Jurkat, Clone E6-1 (cell line): ENCODE measurements at regions not wholly inside any gene's neighbourhood (a gene's known extent, or its start where the extent isn't known, plus 50 kb on each side); places are given as distances from the start of the nearest gene placed in this dataset.
"Not testable (repeated sequence)": the region's sequence is repeated elsewhere in the genome, so short reads cannot be mapped to it uniquely, and the experiment has no call there.

Experiments
- DNase-seq: peaks from one replicate; pipeline ENCODE4 v3.0.0-alpha.2; 2011; ENCODE audit warnings: low read depth, low spot score
- H3K4me3 ChIP-seq: 2 replicates; pipeline ENCODE4 v1.5.1; 2011; ENCODE audit warnings: mild to moderate bottlenecking, low read length, control low read depth, moderate library complexity

- peak; percentile 95 for DNase-seq
- H3K4me3 ChIP-seq = peak overlapping the region; percentile 13
These were observed 376.3 kb upstream of the RGS6 start for GRCh38 chr14:71555654-71556559.

DNA sequence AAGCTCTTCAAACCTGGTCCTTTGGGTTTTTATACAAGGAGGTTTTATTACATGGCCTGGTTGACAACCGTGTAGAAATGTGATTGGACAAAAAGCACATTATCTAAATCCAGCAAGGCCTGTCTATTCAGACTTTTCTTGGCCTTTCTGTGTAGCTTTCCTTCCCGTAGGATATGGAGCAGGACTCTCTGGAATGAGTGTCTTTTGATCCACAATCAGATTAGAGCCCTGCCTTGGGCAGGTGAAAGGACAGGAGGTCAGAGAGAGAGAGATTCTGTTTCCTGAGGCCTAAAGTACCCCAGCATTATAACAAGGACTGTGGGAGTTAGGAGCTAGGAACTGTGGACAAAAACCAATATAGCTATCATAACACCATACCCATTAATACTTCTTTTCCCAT lies 375.5 kb upstream of the RGS6 start:
- DNase-seq = no peak
- H3K4me3 ChIP-seq = no peak overlapping the region

GRCh38 chr14:71557351-71557750 lies 374.9 kb upstream of the RGS6 start:
- DNase-seq = no peak
- no peak overlapping the region for H3K4me3 ChIP-seq

GRCh38 chr14:71558943-71559342 lies 373.3 kb upstream of the RGS6 start:
- not testable (repeated sequence) for DNase-seq, H3K4me3 ChIP-seq

DNA sequence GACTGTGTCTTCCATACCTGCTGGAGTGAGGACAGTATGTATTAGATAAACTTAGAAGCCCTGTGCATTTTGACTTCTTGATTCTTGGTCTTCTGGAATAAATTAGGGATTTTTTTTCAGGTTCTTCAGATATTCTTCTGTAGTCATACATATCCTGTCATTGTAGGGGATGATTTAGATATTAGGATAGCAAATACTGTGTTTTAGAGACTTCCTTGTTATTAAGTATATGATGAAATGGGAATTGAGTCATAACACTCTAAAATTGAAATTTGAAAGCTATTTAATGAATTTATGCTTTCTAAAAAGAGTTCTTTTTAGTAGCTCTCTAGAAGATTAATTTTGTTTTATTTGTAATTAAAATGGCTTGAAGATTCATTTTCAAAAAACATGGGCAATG lies 371.5 kb upstream of the RGS6 start:
- H3K4me3 ChIP-seq = no peak overlapping the region
- no peak for DNase-seq

GRCh38 chr14:71563492-71564153 lies 368.6 kb upstream of the RGS6 start:
- no peak for DNase-seq
- no peak overlapping the region for H3K4me3 ChIP-seq

DNA sequence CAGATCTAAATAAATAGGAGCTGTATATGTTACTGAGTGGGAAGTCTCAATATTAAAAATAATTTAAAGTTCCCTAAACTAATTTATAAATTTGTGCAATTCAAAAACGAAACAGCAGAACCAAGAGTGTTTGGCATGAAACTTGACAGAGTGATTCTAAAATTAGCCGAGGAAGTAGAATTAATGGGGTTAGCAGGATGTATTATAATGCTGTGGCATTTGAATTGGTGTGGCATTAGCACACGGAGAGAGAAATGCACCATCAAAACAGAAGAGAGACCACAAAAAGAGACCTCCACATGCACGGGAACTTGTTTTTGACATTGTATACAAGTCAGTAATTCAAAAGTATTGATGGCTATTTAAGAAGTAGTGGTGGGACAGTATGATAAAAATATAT lies 366.0 kb upstream of the RGS6 start:
- no peak overlapping the region for H3K4me3 ChIP-seq
- no peak for DNase-seq

- H3K4me3 ChIP-seq, DNase-seq: not testable (repeated sequence)
These were observed 364.6 kb upstream of the RGS6 start for GRCh38 chr14:71567499-71568133.

- no peak for DNase-seq
- H3K4me3 ChIP-seq = no peak overlapping the region
These were observed 357.3 kb upstream of the RGS6 start for GRCh38 chr14:71574976-71575375.

DNA sequence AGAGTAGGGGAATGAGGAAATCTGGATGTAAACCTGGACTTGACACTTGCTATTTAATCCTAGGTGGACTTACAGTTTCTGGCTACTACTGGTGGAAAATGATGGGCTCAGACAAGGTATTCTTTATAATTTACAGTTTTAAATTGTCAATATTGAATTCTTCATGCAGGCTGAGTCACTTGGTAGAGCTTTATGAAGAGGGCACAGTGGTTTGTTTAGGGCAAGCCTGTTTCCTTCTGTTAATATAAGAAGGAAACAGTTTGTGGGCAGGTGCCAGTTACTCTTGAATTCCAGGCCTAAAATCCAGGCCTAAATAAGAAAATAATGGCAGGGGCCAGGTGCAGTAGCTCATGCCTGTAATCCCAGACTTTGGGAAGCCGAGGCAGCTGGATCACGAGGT lies 355.8 kb upstream of the RGS6 start:
- no peak for DNase-seq
- H3K4me3 ChIP-seq = no peak overlapping the region

DNA sequence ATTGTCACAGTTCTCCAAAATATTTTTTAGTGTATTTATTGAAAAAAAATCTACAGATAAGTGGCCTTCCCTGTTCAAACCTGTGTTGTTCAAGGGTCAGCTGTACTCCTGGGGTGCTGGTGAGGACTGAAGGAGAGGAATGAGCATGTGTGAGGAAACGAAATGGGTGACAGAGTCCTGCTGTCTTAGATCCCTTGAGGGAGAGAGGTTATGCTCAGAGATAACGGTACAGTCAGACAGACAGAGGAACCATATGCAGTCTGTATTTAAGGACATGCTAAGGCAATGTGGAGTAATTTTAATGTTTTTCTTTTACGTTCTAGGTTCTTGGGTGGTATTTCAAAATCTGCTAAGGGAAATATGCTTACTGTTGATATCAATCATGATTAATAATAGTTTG lies 352.9 kb upstream of the RGS6 start:
- no peak overlapping the region for H3K4me3 ChIP-seq
- no peak for DNase-seq

DNA sequence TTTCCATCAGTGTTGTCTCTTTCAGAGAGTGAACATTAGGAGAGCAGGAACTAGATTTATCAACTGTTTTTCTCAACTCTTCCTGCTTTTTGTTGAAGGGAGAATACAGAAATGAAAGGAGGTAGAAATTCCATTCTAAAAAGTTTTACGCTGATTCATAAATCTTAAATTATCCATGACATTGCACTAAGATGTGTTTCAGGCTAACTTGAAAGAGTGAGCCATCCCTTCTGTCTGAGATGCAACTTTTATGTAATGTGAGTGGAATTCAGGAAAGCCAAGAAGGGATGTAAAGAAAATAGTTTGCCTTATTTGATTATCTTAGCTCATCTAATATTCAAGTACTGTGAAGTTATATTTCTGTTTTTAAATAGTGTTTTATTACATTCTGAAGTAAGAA lies 349.5 kb upstream of the RGS6 start:
- no peak overlapping the region for H3K4me3 ChIP-seq
- no peak for DNase-seq

DNA sequence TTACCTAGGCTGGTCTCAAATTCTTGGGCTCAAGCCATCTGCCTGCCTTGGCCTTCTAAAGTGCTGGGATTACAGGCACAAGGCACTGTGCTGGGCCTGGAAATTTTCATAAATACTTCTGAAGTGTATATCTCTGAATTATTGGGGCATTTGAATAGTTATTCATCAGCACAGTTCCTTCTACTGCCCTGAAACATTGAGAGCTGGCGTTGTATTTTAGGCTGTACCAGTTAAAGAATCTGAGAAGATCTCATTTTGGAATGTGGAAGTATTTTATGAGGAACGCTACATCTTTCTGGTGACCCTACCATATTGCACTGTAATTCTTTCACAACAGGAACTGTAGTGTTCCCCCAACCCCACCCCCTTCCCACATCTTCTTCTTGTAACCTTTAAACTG lies 349.0 kb upstream of the RGS6 start:
- no peak overlapping the region for H3K4me3 ChIP-seq
- no peak for DNase-seq

- no peak for DNase-seq
- no peak overlapping the region for H3K4me3 ChIP-seq
These were observed 348.5 kb upstream of the RGS6 start for GRCh38 chr14:71583705-71584104.

DNA sequence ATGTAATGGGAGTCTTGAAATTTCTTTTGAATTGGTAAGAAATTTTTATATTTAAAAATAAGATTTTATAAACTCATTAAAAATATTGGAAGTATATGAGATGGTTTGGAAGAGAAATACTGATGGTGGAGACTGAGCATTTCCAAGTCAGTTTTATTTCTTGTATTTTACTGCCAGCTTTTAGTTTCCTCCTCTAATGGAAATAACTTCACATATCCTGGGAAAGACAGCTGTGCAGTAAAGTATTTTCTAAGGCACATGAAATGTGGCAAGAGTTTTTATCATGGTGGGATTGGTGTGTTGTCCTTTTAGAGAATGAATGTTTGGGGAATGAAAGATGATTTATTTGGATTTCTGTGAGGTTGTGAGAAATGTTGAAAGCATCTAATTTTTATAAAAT lies 346.9 kb upstream of the RGS6 start:
- DNase-seq = no peak
- H3K4me3 ChIP-seq = no peak overlapping the region

GRCh38 chr14:71586131-71586897 lies 345.9 kb upstream of the RGS6 start:
- H3K4me3 ChIP-seq = no peak overlapping the region
- DNase-seq = no peak

GRCh38 chr14:71588028-71588427 lies 344.2 kb upstream of the RGS6 start:
- no peak for DNase-seq

DNA sequence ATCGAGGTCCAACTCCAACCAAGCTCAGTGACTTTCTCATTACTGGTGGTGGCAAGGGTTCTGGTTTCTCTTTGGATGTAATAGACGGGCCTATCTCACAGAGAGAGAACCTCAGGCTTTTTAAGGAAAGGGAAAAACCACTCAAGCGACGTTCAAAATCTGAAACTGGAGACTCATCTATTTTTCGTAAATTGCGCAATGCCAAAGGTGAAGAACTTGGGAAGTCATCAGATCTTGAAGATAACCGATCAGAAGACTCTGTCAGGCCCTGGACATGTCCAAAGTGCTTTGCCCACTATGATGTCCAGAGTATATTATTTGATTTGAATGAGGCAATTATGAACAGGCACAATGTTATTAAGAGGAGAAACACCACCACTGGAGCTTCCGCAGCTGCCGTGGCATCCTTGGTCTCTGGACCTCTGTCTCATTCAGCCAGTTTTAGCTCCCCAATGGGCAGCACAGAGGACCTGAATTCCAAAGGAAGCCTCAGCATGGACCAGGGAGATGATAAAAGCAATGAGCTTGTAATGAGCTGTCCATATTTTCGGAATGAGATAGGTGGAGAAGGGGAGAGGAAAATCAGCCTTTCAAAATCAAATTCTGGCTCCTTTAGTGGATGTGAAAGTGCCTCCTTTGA lies 343.5 kb upstream of the RGS6 start:
- H3K4me3 ChIP-seq = no peak overlapping the region
- no peak for DNase-seq

More at GRCh38 chr14:71588028-71588427, 344.2 kb upstream of the RGS6 start:
- no peak overlapping the region for H3K4me3 ChIP-seq

DNA sequence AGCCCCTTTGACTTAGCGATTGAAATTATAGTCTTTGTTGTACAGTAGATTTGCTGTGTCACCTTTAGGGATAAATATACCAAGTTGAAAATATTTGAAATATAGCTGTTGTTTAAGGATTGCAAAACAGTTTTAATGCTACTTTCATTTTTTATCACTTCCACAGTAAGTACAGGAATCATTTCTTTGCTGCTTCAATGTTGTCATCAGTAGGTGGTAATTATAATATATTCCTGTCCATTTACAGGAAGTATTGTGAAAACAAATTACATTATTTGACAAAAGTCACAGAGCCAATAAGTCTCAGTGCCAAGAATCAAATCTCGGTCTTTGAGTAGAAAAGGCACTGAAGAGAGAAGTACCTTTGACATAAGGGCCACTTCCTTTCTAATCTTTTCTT lies 342.6 kb upstream of the RGS6 start:
- H3K4me3 ChIP-seq = no peak overlapping the region
- DNase-seq = no peak
